ENCODE measurements at regions not wholly inside any gene's neighbourhood (a gene's known extent, or its start where the extent isn't known, plus 50 kb on each side); places are given as distances from the start of the nearest gene placed in this dataset.

- H3K4me2 ChIP-seq (ENCODE audit: unreplicated experiment), result no peak overlapping the region
- H3K9me2 ChIP-seq (ENCODE audit: insufficient read depth), result no peaks in the 10 kb centered on the region
- H3K27ac ChIP-seq, result no peak overlapping the region
- H3K4me1 ChIP-seq (ENCODE audit: insufficient read depth), result no peaks in the 10 kb centered on the region
- H3K4me3 ChIP-seq, result no peak overlapping the region
- DNase-seq, result no peak
- peaks cover 3% of the 10 kb centered on the region for H3K9me3 ChIP-seq (ENCODE audit: low read depth)
- H3K36me3 ChIP-seq (ENCODE audit: low read depth), result no peaks in the 10 kb centered on the region
- H3K79me2 ChIP-seq (ENCODE audit: insufficient read depth), result no peaks in the 10 kb centered on the region
- no peak overlapping the region for H3K9ac ChIP-seq
- H2AFZ ChIP-seq, result no peak overlapping the region
- H3K27me3 ChIP-seq (replicated peaks; ENCODE audit: insufficient read depth), result no peaks in the 10 kb centered on the region
- no peak for TF ChIP-seq EZH2phosphoT487 (IDR thresholded peaks at IDR 0.05; ENCODE audit: insufficient read depth, low read depth)
- TF ChIP-seq EZH2 (IDR thresholded peaks at IDR 0.05; ENCODE audit: insufficient read depth, poor library complexity, severe bottlenecking), result no peak
- no peaks in the 10 kb centered on the region for H4K20me1 ChIP-seq (ENCODE audit: insufficient read depth)
- 14 to 22% methylated on average over 2 of the region's 2 CpGs for WGBS, 2 experiments (ENCODE audit: low coverage in 1 of 2, low lambda C conversion rate in 2 of 2, missing lambda C conversion rate in 2 of 2)
- in situ Hi-C loops (cut with MboI), result no loop called here
- no peaks in the 10 kb centered on the region for H3F3A ChIP-seq (ENCODE audit: insufficient read depth)
These were observed 985.5 kb upstream of the POU3F3 start for GRCh38 chr2:103868396-103868795.

DNA sequence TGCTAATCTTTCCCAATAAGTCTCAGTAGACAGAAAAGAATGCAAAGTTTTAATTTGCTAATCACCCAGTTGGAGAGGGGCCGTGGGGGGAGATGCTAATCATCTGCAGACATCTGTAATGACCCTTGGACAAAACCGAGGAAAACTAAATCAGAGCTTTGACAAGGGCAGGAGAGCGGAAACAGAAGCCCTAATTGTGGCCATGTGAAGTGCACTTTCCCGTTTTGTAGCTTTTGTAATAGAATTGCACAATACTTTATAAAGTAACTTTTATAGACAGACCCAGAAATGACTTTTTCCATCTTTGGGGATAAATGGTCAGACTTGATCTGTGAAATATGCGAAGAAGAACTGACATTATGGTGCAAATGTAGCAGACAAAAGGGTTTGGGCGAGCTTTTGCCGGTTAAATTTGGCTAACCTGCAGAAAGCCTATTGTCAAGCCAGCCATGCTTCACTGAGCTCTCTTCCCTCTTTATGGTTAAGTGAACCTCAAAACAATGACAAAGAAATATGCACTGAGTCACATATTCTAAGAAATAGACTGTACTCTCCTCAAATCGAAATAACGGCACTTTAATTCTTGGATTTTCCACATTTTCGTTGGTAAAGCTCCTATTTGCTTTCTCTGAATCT is 980.1 kb upstream of the POU3F3 start:
- no peaks in the 10 kb centered on the region for H3K79me2 ChIP-seq (ENCODE audit: insufficient read depth)
- 21 to 22% methylated on average over 10 of the region's 10 CpGs for WGBS, 2 experiments (ENCODE audit: low coverage in 1 of 2, low lambda C conversion rate in 2 of 2, missing lambda C conversion rate in 2 of 2)
- in situ Hi-C loops (cut with MboI), result no loop called here

GRCh38 chr2:103875131-103875530 is 978.8 kb upstream of the POU3F3 start:
- no peaks in the 10 kb centered on the region for H3K79me2 ChIP-seq (ENCODE audit: insufficient read depth)
- WGBS, 2 experiments (ENCODE audit: low coverage in 1 of 2, low lambda C conversion rate in 2 of 2, missing lambda C conversion rate in 2 of 2), result 6 to 21% methylated on average over 1 of the region's 1 CpG
- H3F3A ChIP-seq (ENCODE audit: insufficient read depth), result no peaks in the 10 kb centered on the region
- no peak overlapping the region for H3K4me2 ChIP-seq (ENCODE audit: unreplicated experiment)
- H4K20me1 ChIP-seq (ENCODE audit: insufficient read depth), result no peaks in the 10 kb centered on the region
- no peaks in the 10 kb centered on the region for H3K4me1 ChIP-seq (ENCODE audit: insufficient read depth)
- TF ChIP-seq EZH2 (IDR thresholded peaks at IDR 0.05; ENCODE audit: insufficient read depth, poor library complexity, severe bottlenecking) (no peak), EZH2phosphoT487 (IDR thresholded peaks at IDR 0.05; ENCODE audit: insufficient read depth, low read depth) (no peak)
- peaks cover 3% of the 10 kb centered on the region for H3K9me3 ChIP-seq (ENCODE audit: low read depth)
- no peaks in the 10 kb centered on the region for H3K36me3 ChIP-seq (ENCODE audit: low read depth)
- DNase-seq, result no peak
- no peak overlapping the region for H3K4me3 ChIP-seq
- H3K9ac ChIP-seq, result no peak overlapping the region
- H2AFZ ChIP-seq, result no peak overlapping the region
- H3K27me3 ChIP-seq (replicated peaks; ENCODE audit: insufficient read depth), result no peaks in the 10 kb centered on the region
- H3K27ac ChIP-seq, result no peak overlapping the region
- in situ Hi-C loops (cut with MboI), result no loop called here
- H3K9me2 ChIP-seq (ENCODE audit: insufficient read depth), result no peaks in the 10 kb centered on the region

More for the DNA sequence above, 980.1 kb upstream of the POU3F3 start:
- Histone ChIP-seq H3K27me3 (replicated peaks; ENCODE audit: insufficient read depth) (no peaks in the 10 kb centered on the region), H3K4me3 (no peak overlapping the region), H3K4me1 (ENCODE audit: insufficient read depth) (no peaks in the 10 kb centered on the region), H2AFZ (no peak overlapping the region), H3K4me2 (ENCODE audit: unreplicated experiment) (no peak overlapping the region), H3F3A (ENCODE audit: insufficient read depth) (no peaks in the 10 kb centered on the region), H3K9me2 (ENCODE audit: insufficient read depth) (no peaks in the 10 kb centered on the region), H3K36me3 (ENCODE audit: low read depth) (no peaks in the 10 kb centered on the region), H3K27ac (no peak overlapping the region), H4K20me1 (ENCODE audit: insufficient read depth) (no peaks in the 10 kb centered on the region), H3K9me3 (ENCODE audit: low read depth) (peaks cover 3% of the 10 kb centered on the region), H3K9ac (no peak overlapping the region)
- no peak for DNase-seq
- TF ChIP-seq EZH2phosphoT487 (IDR thresholded peaks at IDR 0.05; ENCODE audit: insufficient read depth, low read depth), result no peak
- TF ChIP-seq EZH2 (IDR thresholded peaks at IDR 0.05; ENCODE audit: insufficient read depth, poor library complexity, severe bottlenecking), result no peak

DNA sequence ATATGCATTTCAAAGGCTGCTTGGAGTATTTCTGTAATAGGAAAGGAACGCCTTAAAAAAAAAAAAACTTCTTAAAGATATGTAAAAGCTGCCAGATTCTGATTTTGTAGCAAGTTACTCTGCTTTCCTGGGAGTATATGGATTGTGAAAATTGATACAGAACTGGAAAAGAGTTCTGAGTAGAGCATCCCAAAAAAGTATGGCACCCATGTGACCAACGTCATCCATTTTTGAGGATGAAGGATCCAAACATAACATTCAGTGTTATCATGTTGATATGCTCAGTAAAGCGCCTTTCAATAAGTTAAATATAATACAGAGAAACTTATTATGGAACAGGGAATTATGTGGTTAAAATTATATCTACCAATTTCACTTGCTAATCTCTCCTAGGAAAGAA is 978.4 kb upstream of the POU3F3 start:
- H3K36me3 ChIP-seq (ENCODE audit: low read depth), result no peaks in the 10 kb centered on the region
- no peak for DNase-seq
- H3F3A ChIP-seq (ENCODE audit: insufficient read depth), result no peaks in the 10 kb centered on the region
- in situ Hi-C loops (cut with MboI), result no loop called here
- no peak overlapping the region for H3K9ac ChIP-seq
- H4K20me1 ChIP-seq (ENCODE audit: insufficient read depth), result no peaks in the 10 kb centered on the region
- H3K4me2 ChIP-seq (ENCODE audit: unreplicated experiment), result no peak overlapping the region
- peaks cover 3% of the 10 kb centered on the region for H3K9me3 ChIP-seq (ENCODE audit: low read depth)
- 18 to 20% methylated on average over 3 of the region's 3 CpGs for WGBS, 2 experiments (ENCODE audit: low coverage in 1 of 2, low lambda C conversion rate in 2 of 2, missing lambda C conversion rate in 2 of 2)
- no peak overlapping the region for H3K4me3 ChIP-seq
- H2AFZ ChIP-seq, result no peak overlapping the region
- H3K4me1 ChIP-seq (ENCODE audit: insufficient read depth), result no peaks in the 10 kb centered on the region
- no peaks in the 10 kb centered on the region for H3K27me3 ChIP-seq (replicated peaks; ENCODE audit: insufficient read depth)
- H3K9me2 ChIP-seq (ENCODE audit: insufficient read depth), result no peaks in the 10 kb centered on the region
- no peak for TF ChIP-seq EZH2 (IDR thresholded peaks at IDR 0.05; ENCODE audit: insufficient read depth, poor library complexity, severe bottlenecking)
- no peak for TF ChIP-seq EZH2phosphoT487 (IDR thresholded peaks at IDR 0.05; ENCODE audit: insufficient read depth, low read depth)
- H3K79me2 ChIP-seq (ENCODE audit: insufficient read depth), result no peaks in the 10 kb centered on the region
- no peak overlapping the region for H3K27ac ChIP-seq

- H3K9me3 ChIP-seq (ENCODE audit: low read depth), result peaks cover under 1% of the 10 kb centered on the region
- no peaks in the 10 kb centered on the region for H3K27me3 ChIP-seq (replicated peaks; ENCODE audit: insufficient read depth)
- no peaks in the 10 kb centered on the region for H3K4me1 ChIP-seq (ENCODE audit: insufficient read depth)
- no peaks in the 10 kb centered on the region for H3K79me2 ChIP-seq (ENCODE audit: insufficient read depth)
- no peaks in the 10 kb centered on the region for H3K9me2 ChIP-seq (ENCODE audit: insufficient read depth)
- H3K27ac ChIP-seq, result no peak overlapping the region
- no peak for TF ChIP-seq EZH2 (IDR thresholded peaks at IDR 0.05; ENCODE audit: insufficient read depth, poor library complexity, severe bottlenecking)
- no peak for TF ChIP-seq EZH2phosphoT487 (IDR thresholded peaks at IDR 0.05; ENCODE audit: insufficient read depth, low read depth)
- 3 to 4% methylated on average over 5 of the region's 5 CpGs for WGBS, 2 experiments (ENCODE audit: low coverage in 1 of 2, low lambda C conversion rate in 2 of 2, missing lambda C conversion rate in 2 of 2)
- no peak overlapping the region for H3K4me2 ChIP-seq (ENCODE audit: unreplicated experiment)
- no peak for DNase-seq
- no peak overlapping the region for H2AFZ ChIP-seq
- H4K20me1 ChIP-seq (ENCODE audit: insufficient read depth), result no peaks in the 10 kb centered on the region
- no peak overlapping the region for H3K9ac ChIP-seq
- H3K36me3 ChIP-seq (ENCODE audit: low read depth), result no peaks in the 10 kb centered on the region
- in situ Hi-C loops (cut with MboI), result no loop called here
- no peak overlapping the region for H3K4me3 ChIP-seq
- no peaks in the 10 kb centered on the region for H3F3A ChIP-seq (ENCODE audit: insufficient read depth)
These were observed 977.3 kb upstream of the POU3F3 start for GRCh38 chr2:103876611-103877010.

All from GM23248 (cell line).